Lower lobe of right lung (tissue), 2 donors: ENCODE measurements at regions not wholly inside any gene's neighbourhood (a gene's known extent, or its start where the extent isn't known, plus 50 kb on each side); places are given as distances from the start of the nearest gene placed in this dataset.

Experiments used
- ATAC-seq, 2 donors: fragments of 200-7000 bp; cut with Tn5 transposase; one replicate each; pipeline ENCODE4 v1.9.1; 2020 to 2022; ENCODE audit warnings: mild to moderate bottlenecking in 2 of 2, moderate library complexity in 2 of 2
- DNase-seq: peaks from one replicate; pipeline ENCODE4 v3.0.0-alpha.2; 2020
- H3K27ac ChIP-seq: fragments of 200-600 bp; one replicate; pipeline ENCODE4 v1.8.0; 2022
- H3K27me3 ChIP-seq: fragments of 200-600 bp; one replicate; pipeline ENCODE4 v1.8.0; 2022; ENCODE audit warnings: low read depth
- H3K36me3 ChIP-seq: fragments of 200-600 bp; one replicate; pipeline ENCODE4 v1.8.0; 2022; ENCODE audit warnings: mild to moderate bottlenecking
- H3K4me1 ChIP-seq: fragments of 200-600 bp; one replicate; pipeline ENCODE4 v1.8.0; 2022
- H3K4me3 ChIP-seq: fragments of 200-600 bp; one replicate; pipeline ENCODE4 v1.8.0; 2022; ENCODE audit warnings: mild to moderate bottlenecking
- H3K9me3 ChIP-seq: fragments of 200-600 bp; one replicate; pipeline ENCODE4 v1.8.0; 2022
- intact Hi-C: fragments of 100-400 bp; cut with DNase I; formaldehyde crosslinking; loops from one replicate; pipeline ENCODE4 v1.11.0; 2022
- TF ChIP-seq, protein P1 (sequence below): fragments of 200-600 bp; IDR thresholded peaks from one replicate; pipeline ENCODE4 v1.8.0; 2022; ENCODE audit warnings: antibody characterized with exemption, mild to moderate bottlenecking
- donor health status: DM: no; HTN: yes; CAD: no; lungs with severe emphysema.

DNA sequence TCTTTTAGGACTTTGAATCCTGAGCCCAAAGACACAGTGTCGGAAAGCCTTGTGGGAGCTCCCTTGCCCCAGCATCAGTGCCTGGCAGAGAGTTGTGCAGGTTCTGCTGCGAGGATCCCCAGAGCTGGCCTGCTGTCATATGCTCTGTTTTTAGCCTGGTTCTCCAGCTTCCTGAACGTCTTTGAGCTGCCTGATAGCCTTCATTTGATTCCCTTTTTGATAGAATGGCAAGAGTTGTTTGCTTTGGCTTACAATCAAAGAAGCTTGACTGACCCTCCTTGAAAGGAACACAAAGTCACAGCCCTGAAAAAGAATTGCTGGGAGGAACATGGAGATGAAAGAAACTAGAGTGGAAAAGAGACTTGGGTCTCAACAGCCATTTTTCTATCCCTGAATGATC lies 95.4 kb downstream of the C1QL2 start:
- TF ChIP-seq, protein P1, sequence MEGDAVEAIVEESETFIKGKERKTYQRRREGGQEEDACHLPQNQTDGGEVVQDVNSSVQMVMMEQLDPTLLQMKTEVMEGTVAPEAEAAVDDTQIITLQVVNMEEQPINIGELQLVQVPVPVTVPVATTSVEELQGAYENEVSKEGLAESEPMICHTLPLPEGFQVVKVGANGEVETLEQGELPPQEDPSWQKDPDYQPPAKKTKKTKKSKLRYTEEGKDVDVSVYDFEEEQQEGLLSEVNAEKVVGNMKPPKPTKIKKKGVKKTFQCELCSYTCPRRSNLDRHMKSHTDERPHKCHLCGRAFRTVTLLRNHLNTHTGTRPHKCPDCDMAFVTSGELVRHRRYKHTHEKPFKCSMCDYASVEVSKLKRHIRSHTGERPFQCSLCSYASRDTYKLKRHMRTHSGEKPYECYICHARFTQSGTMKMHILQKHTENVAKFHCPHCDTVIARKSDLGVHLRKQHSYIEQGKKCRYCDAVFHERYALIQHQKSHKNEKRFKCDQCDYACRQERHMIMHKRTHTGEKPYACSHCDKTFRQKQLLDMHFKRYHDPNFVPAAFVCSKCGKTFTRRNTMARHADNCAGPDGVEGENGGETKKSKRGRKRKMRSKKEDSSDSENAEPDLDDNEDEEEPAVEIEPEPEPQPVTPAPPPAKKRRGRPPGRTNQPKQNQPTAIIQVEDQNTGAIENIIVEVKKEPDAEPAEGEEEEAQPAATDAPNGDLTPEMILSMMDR = no peak
- no peaks in the 10 kb centered on the region for H3K36me3 ChIP-seq
- H3K9me3 ChIP-seq = no peaks in the 10 kb centered on the region
- ATAC-seq = peak; percentile 41 to 59
- no peak overlapping the region for H3K4me3 ChIP-seq
- no peak for DNase-seq
- no peaks in the 10 kb centered on the region for H3K4me1 ChIP-seq
- H3K27me3 ChIP-seq = no peaks in the 10 kb centered on the region
- H3K27ac ChIP-seq = no peak overlapping the region
- intact Hi-C loops = no loop called here

DNA sequence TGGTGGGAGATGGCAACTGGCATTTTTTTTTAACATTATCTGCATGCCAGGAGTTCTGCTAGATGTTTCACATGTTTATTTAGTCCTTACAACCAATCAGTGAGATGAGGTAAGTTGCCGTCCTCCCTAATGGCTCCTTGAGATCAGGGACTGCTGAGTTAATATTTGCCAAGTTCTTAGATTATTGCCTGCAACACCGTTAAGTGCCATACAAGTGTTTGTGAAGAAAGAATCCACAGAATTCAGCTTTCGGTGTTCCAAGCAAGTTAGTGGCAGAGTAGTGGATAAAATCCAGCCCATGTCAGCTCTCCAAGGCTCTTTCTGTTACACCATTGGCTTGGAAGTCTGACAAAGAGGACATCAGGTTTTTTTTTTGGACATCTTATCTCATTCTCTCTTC lies 95.9 kb downstream of the C1QL2 start:
- H3K9me3 ChIP-seq = no peaks in the 10 kb centered on the region

DNA sequence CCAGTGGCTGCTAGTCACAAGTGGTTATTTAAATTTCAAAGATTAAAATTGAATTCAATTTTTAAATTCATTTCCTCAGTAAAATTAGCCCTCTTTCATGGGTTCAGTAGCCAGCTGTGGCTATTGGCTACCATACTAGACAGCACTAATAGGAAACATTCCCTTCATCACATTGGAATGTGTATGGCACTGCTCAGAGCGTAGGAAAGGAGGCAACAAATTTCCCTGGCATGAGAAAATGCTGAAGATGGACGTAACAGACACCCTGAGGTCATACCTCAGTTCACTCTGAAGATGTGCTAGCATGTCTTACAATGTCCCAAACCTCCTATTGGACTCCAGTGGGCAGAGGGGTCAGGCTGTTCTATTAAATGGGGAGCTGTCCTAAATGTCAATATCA lies 96.4 kb downstream of the C1QL2 start:
- Histone ChIP-seq H3K36me3 (no peaks in the 10 kb centered on the region), H3K27me3 (no peaks in the 10 kb centered on the region), H3K9me3 (no peaks in the 10 kb centered on the region), H3K4me3 (no peak overlapping the region), H3K4me1 (no peaks in the 10 kb centered on the region), H3K27ac (no peak overlapping the region)
- TF ChIP-seq, protein P1 = no peak
- intact Hi-C loops = no loop called here
- no peak for DNase-seq
- ATAC-seq = peak; percentile 41 to 42

More for the DNA sequence above, 95.9 kb downstream of the C1QL2 start:
- Histone ChIP-seq H3K36me3 (no peaks in the 10 kb centered on the region), H3K27me3 (no peaks in the 10 kb centered on the region), H3K27ac (no peak overlapping the region), H3K4me3 (no peak overlapping the region), H3K4me1 (no peaks in the 10 kb centered on the region)
- peak; percentile 88 to 95 for ATAC-seq
- DNase-seq = no peak
- TF ChIP-seq, protein P1 = no peak
- intact Hi-C loops = no loop called here

DNA sequence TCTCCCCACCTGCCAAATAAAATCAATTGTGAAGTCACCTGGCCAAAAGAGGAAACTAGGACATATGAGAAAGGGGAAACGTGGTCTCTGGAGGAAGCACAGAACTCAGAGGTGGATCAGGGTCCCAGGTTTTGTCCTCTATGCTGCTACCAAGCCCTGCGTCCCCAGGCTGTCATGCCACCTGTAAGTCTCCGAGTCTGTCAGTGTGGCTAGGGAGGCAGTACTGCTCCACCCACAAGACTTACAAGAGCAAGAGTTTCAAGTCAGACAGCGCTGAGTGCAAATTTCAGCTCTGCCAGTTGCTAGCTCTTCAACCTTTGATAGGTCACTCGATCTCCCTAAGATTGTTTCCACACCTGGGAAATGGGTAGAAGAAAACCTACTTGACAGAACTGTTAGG lies 98.6 kb downstream of the C1QL2 start:
- no peaks in the 10 kb centered on the region for H3K36me3 ChIP-seq
- ATAC-seq = no peak
- H3K4me3 ChIP-seq = no peak overlapping the region
- H3K27ac ChIP-seq = no peak overlapping the region
- H3K9me3 ChIP-seq = no peaks in the 10 kb centered on the region
- DNase-seq = no peak
- H3K27me3 ChIP-seq = no peaks in the 10 kb centered on the region
- H3K4me1 ChIP-seq = no peaks in the 10 kb centered on the region
- TF ChIP-seq, protein P1 = no peak
- intact Hi-C loops = no loop called here

DNA sequence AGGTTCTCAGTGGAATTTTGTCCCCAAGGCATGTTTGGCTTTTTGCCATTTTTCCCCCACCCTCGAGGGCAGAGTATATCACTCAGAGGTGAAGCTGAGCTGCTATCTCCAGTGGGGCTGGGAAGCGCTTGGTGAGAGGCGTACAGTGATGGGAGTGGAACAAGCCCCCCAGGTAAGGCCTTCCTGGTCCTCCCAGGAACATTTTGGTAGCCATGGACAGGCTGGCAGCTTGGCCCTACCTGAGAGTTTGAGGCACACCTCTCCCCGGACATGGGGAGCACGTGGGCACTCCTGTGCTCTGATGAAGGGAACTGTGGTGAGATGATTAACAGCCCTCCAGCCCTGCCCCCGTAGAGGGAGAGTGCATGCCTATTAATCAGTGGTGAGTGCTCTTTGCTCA lies 99.3 kb downstream of the C1QL2 start:
- ATAC-seq = no peak
- intact Hi-C loops = no loop called here
- no peaks in the 10 kb centered on the region for H3K9me3 ChIP-seq

More for the DNA sequence above, 99.3 kb downstream of the C1QL2 start:
- Histone ChIP-seq H3K27ac (no peak overlapping the region), H3K4me3 (no peak overlapping the region), H3K27me3 (no peaks in the 10 kb centered on the region), H3K4me1 (no peaks in the 10 kb centered on the region), H3K36me3 (no peaks in the 10 kb centered on the region)
- TF ChIP-seq, protein P1 = no peak
- DNase-seq = no peak
